ENCODE measurements at regions not wholly inside any gene's neighbourhood (a gene's known extent, or its start where the extent isn't known, plus 50 kb on each side); places are given as distances from the start of the nearest gene placed in this dataset.
A peak's percentile ranks its signal among the peaks of the same experiment; 100 is the strongest.
"Not testable (repeated sequence)": the region's sequence is repeated elsewhere in the genome, so short reads cannot be mapped to it uniquely, and the experiment has no call there.

- peak; percentile 9 for DNase-seq (ENCODE audit: low read depth)
- no peak overlapping the region for H3K4me3 ChIP-seq (ENCODE audit: low read depth, low read length)
- TF ChIP-seq CTCF (conservative IDR thresholded peaks at IDR 0.05; ENCODE audit: low read depth, low read length), result peak; percentile 22
Measured at GRCh38 chrX:34341258-34341657, 209.1 kb upstream of the FAM47A start.

- DNase-seq (ENCODE audit: low read depth), result no peak
- H3K4me3 ChIP-seq (ENCODE audit: low read depth, low read length), result no peak overlapping the region
- TF ChIP-seq CTCF (conservative IDR thresholded peaks at IDR 0.05; ENCODE audit: low read depth, low read length), result no peak
Measured at GRCh38 chrX:34338046-34338445, 205.9 kb upstream of the FAM47A start.

GRCh38 chrX:34335376-34335775, 203.3 kb upstream of the FAM47A start:
- not testable (repeated sequence) for H3K4me3 ChIP-seq (ENCODE audit: low read depth, low read length); DNase-seq (ENCODE audit: low read depth)

- peak; percentile 11 for DNase-seq (ENCODE audit: low read depth)
- H3K4me3 ChIP-seq (ENCODE audit: low read depth, low read length), result no peak overlapping the region
- peak; percentile 46 for TF ChIP-seq CTCF (conservative IDR thresholded peaks at IDR 0.05; ENCODE audit: low read depth, low read length)
Measured at GRCh38 chrX:34332334-34332733, 200.2 kb upstream of the FAM47A start.

- no peak for TF ChIP-seq CTCF (conservative IDR thresholded peaks at IDR 0.05; ENCODE audit: low read depth, low read length)
Measured at GRCh38 chrX:34325460-34325859, 193.3 kb upstream of the FAM47A start.

GRCh38 chrX:34320424-34320823, 188.3 kb upstream of the FAM47A start:
- H3K4me3 ChIP-seq (ENCODE audit: low read depth, low read length), result not testable (repeated sequence)

More at GRCh38 chrX:34325460-34325859, 193.3 kb upstream of the FAM47A start:
- no peak overlapping the region for H3K4me3 ChIP-seq (ENCODE audit: low read depth, low read length)
- no peak for DNase-seq (ENCODE audit: low read depth)

GRCh38 chrX:34300871-34301270, 168.8 kb upstream of the FAM47A start:
- peak; percentile 72 for DNase-seq (ENCODE audit: low read depth)
- TF ChIP-seq CTCF (conservative IDR thresholded peaks at IDR 0.05; ENCODE audit: low read depth, low read length), result peak; percentile 63

More at GRCh38 chrX:34320424-34320823, 188.3 kb upstream of the FAM47A start:
- not testable (repeated sequence) for DNase-seq (ENCODE audit: low read depth)

GRCh38 chrX:34299451-34299967, 167.4 kb upstream of the FAM47A start:
- TF ChIP-seq CTCF (conservative IDR thresholded peaks at IDR 0.05; ENCODE audit: low read depth, low read length), result no peak
- no peak for DNase-seq (ENCODE audit: low read depth)
- no peak overlapping the region for H3K4me3 ChIP-seq (ENCODE audit: low read depth, low read length)

More at GRCh38 chrX:34300871-34301270, 168.8 kb upstream of the FAM47A start:
- H3K4me3 ChIP-seq (ENCODE audit: low read depth, low read length), result no peak overlapping the region

Measured in choroid plexus epithelial cell (primary cell).